ENCODE measurements at regions not wholly inside any gene's neighbourhood (a gene's known extent, or its start where the extent isn't known, plus 50 kb on each side); places are given as distances from the start of the nearest gene placed in this dataset.

GRCh38 chr13:80825276-80825675 is 484.4 kb upstream of the SPRY2 start:
- H3F3A ChIP-seq (replicated peaks; ENCODE audit: low read depth) = no peaks in the 10 kb centered on the region
- no peak overlapping the region for H3K4me3 ChIP-seq
- peaks cover 4% of the 10 kb centered on the region; the same call in 1 of the 3 replicates for H3K4me1 Mint-ChIP-seq
- TF ChIP-seq STAT1 (IDR thresholded peaks at IDR 0.05; ENCODE audit: unreplicated experiment) (no peak), ZNF331 (CRISPR knock-in tag; IDR thresholded peaks at IDR 0.05; ENCODE audit: low read depth) (no peak), NANOG (IDR thresholded peaks at IDR 0.05; ENCODE audit: borderline replicate concordance) (no peak), JUNB (IDR thresholded peaks at IDR 0.05; ENCODE audit: unreplicated experiment) (no peak), EZH2 (IDR thresholded peaks at IDR 0.05; ENCODE audit: low read depth, unreplicated experiment) (no peak), CREB1 (CRISPR knock-in tag; IDR thresholded peaks at IDR 0.05; ENCODE audit: low read depth) (no peak), EZH2phosphoT487 (IDR thresholded peaks at IDR 0.05; ENCODE audit: unreplicated experiment) (no peak), ZNF114 (CRISPR knock-in tag; IDR thresholded peaks at IDR 0.05) (no peak), CTCF (conservative IDR thresholded peaks at IDR 0.05; ENCODE audit: low read depth in 2 of 2) (no peak), POLR2AphosphoS5 (IDR thresholded peaks at IDR 0.05; ENCODE audit: low read depth) (no peak), ETS1 (IDR thresholded peaks at IDR 0.05) (no peak), ZNF462 (CRISPR knock-in tag; IDR thresholded peaks at IDR 0.05) (no peak), REST (IDR thresholded peaks at IDR 0.05; ENCODE audit: unreplicated experiment) (no peak)
- no peak overlapping the region for H2AFZ ChIP-seq
- H3K27ac Mint-ChIP-seq = no peak overlapping the region
- ATAC-seq (no peak), DNase-seq (ENCODE audit: low spot score) (no peak)
- no peak overlapping the region for H3K4me3 Mint-ChIP-seq
- H3K36me3 Mint-ChIP-seq (ENCODE audit: low read depth) = peaks cover 13% of the 10 kb centered on the region; the same call in 1 of the 3 replicates
- H3K9me2 ChIP-seq (ENCODE audit: insufficient read depth) = peaks cover 2% of the 10 kb centered on the region; the same call in 1 of the 2 replicates
- no peaks in the 10 kb centered on the region for H3K79me2 ChIP-seq (replicated peaks; ENCODE audit: insufficient read depth)
- H3K27me3 Mint-ChIP-seq (ENCODE audit: insufficient read depth, low read depth, poor library complexity) = no peaks in the 10 kb centered on the region
- peaks cover 25% of the 10 kb centered on the region; the same call in 2 of the 3 replicates for H3K9me3 Mint-ChIP-seq
- H3K4me2 ChIP-seq = no peak overlapping the region
- H3K27me3 ChIP-seq (ENCODE audit: insufficient read depth) = no peaks in the 10 kb centered on the region
- no peaks in the 10 kb centered on the region for H4K20me1 ChIP-seq (replicated peaks; ENCODE audit: insufficient read depth)
- H3K27ac ChIP-seq (ENCODE audit: low read depth) = no peak overlapping the region
- H3K4me1 ChIP-seq (ENCODE audit: insufficient read depth) = no peaks in the 10 kb centered on the region
- no peaks in the 10 kb centered on the region for H3K36me3 ChIP-seq (ENCODE audit: insufficient read depth)
